GM18517 (cell line): ENCODE measurements at regions not wholly inside any gene's neighbourhood (a gene's known extent, or its start where the extent isn't known, plus 50 kb on each side); places are given as distances from the start of the nearest gene placed in this dataset.
"Not testable (repeated sequence)": the region's sequence is repeated elsewhere in the genome, so short reads cannot be mapped to it uniquely, and the experiment has no call there.

Source experiments
- ATAC-seq: cut with Tn5 transposase; IDR thresholded peaks from one replicate; pipeline ENCODE4 v1.9.1; 2021; ENCODE audit warnings: mild to moderate bottlenecking, moderate library complexity; ENCODE audit not compliant: unreplicated experiment

GRCh38 chr2:88903749-88904353, 212.4 kb downstream of the RPIA start:
- ATAC-seq, result peak; percentile 86

GRCh38 chr2:88913280-88913679, 221.8 kb downstream of the RPIA start:
- no peak for ATAC-seq

- no peak for ATAC-seq
Measured at GRCh38 chr2:88919087-88919738, 227.7 kb downstream of the RPIA start.

GRCh38 chr2:88920399-88920798, 228.9 kb downstream of the RPIA start:
- ATAC-seq, result not testable (repeated sequence)

- ATAC-seq, result no peak
Measured at GRCh38 chr2:88924533-88924932, 233.1 kb downstream of the RPIA start.

GRCh38 chr2:88925770-88926462, 234.4 kb downstream of the RPIA start:
- ATAC-seq, result no peak

GRCh38 chr2:88927128-88927527, 235.7 kb downstream of the RPIA start:
- ATAC-seq, result no peak

GRCh38 chr2:88930659-88931058, 239.2 kb downstream of the RPIA start:
- ATAC-seq, result no peak

- ATAC-seq, result no peak
Measured at GRCh38 chr2:88932686-88933085, 241.2 kb downstream of the RPIA start.

- ATAC-seq, result no peak
Measured at GRCh38 chr2:88933091-88933490, 241.6 kb downstream of the RPIA start.

- ATAC-seq, result no peak
Measured at GRCh38 chr2:88933980-88934379, 242.5 kb downstream of the RPIA start.

- not testable (repeated sequence) for ATAC-seq
Measured at GRCh38 chr2:88941178-88941577, 249.7 kb downstream of the RPIA start.

- no peak for ATAC-seq
Measured at GRCh38 chr2:88942798-88943197, 251.3 kb downstream of the RPIA start.

- ATAC-seq, result no peak
Measured at GRCh38 chr2:88949336-88949735, 257.9 kb downstream of the RPIA start.

- no peak for ATAC-seq
Measured at GRCh38 chr2:88950010-88950409, 258.5 kb downstream of the RPIA start.

- no peak for ATAC-seq
Measured at GRCh38 chr2:88955607-88956006, 264.1 kb downstream of the RPIA start.

GRCh38 chr2:88959480-88960204, 268.2 kb downstream of the RPIA start:
- ATAC-seq, result no peak

- not testable (repeated sequence) for ATAC-seq
Measured at GRCh38 chr2:88961323-88961722, 269.9 kb downstream of the RPIA start.

GRCh38 chr2:88967844-88968243, 276.4 kb downstream of the RPIA start:
- no peak for ATAC-seq

- not testable (repeated sequence) for ATAC-seq
Measured at GRCh38 chr2:88978011-88978410, 286.5 kb downstream of the RPIA start.

GRCh38 chr2:88978446-88978845, 287.0 kb downstream of the RPIA start:
- ATAC-seq, result not testable (repeated sequence)
